GM10248 (cell line): ENCODE measurements at regions not wholly inside any gene's neighbourhood (a gene's known extent, or its start where the extent isn't known, plus 50 kb on each side); places are given as distances from the start of the nearest gene placed in this dataset.
"Not testable (repeated sequence)": the region's sequence is repeated elsewhere in the genome, so short reads cannot be mapped to it uniquely, and the experiment has no call there.

Experiments used
- CTCF ChIA-PET: fragments of 300-600 bp; sonication (Branson Sonifier 250); formaldehyde crosslinking; extraction: SDS; loops from one replicate; lab custom pipeline; 2021; ENCODE audit warnings: antibody characterized with exemption; lab: Yijun Ruan, JAX
- POLR2A ChIA-PET: fragments of 350-650 bp; sonication (Branson Sonifier 250); formaldehyde crosslinking; extraction: SDS; loops from one replicate; lab custom pipeline; 2020; ENCODE audit warnings: antibody characterized with exemption; lab: Yijun Ruan, JAX
- DNase-seq: peaks from one replicate; pipeline ENCODE4 v3.0.0; 2012; ENCODE audit errors: extremely low spot score
- TF ChIP-seq, protein P1 (sequence below): IDR thresholded peaks from 2 replicates; pipeline ENCODE4 v1.5.1; 2012; ENCODE audit warnings: mild to moderate bottlenecking, low read depth; ENCODE audit errors: extremely low read depth, missing control alignments, control extremely low read depth

DNA sequence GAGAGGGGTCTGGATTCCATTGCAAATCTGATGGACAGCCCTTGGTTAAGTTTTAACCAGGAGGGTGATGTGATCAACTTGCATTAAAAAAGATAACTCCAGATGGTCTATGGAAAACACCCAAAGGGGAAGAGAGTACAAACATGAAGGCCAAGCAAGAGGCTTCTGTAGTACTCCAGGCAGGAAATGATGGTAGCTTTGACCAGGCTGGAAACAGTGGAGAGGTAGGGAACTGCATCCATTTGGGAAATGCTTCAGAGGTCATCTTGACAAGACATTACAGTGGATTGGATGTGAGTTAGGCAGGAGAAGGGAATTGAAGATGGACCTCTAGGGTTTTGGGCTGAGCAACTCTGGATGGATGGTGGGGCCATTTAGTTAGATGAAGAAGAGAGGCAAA lies 391.1 kb downstream of the IPO8 start:
- CTCF ChIA-PET: no interaction called here
- DNase-seq: no peak
- TF ChIP-seq, protein P1, sequence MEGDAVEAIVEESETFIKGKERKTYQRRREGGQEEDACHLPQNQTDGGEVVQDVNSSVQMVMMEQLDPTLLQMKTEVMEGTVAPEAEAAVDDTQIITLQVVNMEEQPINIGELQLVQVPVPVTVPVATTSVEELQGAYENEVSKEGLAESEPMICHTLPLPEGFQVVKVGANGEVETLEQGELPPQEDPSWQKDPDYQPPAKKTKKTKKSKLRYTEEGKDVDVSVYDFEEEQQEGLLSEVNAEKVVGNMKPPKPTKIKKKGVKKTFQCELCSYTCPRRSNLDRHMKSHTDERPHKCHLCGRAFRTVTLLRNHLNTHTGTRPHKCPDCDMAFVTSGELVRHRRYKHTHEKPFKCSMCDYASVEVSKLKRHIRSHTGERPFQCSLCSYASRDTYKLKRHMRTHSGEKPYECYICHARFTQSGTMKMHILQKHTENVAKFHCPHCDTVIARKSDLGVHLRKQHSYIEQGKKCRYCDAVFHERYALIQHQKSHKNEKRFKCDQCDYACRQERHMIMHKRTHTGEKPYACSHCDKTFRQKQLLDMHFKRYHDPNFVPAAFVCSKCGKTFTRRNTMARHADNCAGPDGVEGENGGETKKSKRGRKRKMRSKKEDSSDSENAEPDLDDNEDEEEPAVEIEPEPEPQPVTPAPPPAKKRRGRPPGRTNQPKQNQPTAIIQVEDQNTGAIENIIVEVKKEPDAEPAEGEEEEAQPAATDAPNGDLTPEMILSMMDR: no peak
- POLR2A ChIA-PET: interaction anchor here (0.6 kb wide), 1 partner anchor 222 kb away, joined by 5 read pairs; no protein-coding TSS in a partner anchor

- POLR2A ChIA-PET: no interaction called here
- no peak for DNase-seq
- CTCF ChIA-PET: no interaction called here
- TF ChIP-seq, protein P1: no peak
Measured at GRCh38 chr12:30301291-30301690, 394.4 kb downstream of the IPO8 start.

GRCh38 chr12:30296486-30296885 lies 399.2 kb downstream of the IPO8 start:
- TF ChIP-seq, protein P1: no peak
- no peak for DNase-seq
- ChIA-PET POLR2A (no interaction called here), CTCF (interaction anchor here (1.2 to 1.5 kb wide), 2 partner anchors 13 to 15 kb away, joined by 3 to 4 read pairs; no protein-coding TSS in a partner anchor)

DNA sequence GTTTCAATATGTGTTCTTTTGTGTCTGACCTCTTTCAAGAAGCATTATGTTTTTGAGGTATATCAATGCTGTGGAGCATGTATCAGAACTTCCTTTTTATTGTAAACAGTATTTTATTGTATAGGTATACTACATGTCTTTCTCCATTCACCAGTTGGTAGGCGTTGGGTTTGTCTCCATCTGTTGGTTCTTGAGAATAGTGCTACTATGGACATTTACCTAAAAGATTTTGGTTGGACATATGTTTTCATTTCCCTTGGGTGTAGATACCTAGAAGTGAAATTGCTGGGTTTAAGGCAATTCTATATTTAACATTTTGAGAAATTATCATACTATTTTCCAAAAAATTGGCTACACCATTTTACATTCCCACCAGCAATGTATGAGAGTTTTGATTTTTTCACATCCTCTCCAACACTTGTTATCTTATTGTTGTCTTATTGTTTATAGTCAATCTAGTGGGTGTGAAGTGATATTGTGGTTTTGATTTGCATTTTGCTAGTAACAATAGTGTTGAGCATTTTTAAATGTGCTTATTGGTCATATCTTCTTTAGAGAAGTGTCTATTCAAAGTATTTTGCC lies 409.2 kb downstream of the IPO8 start:
- TF ChIP-seq, protein P1: peak; percentile 11
- DNase-seq: no peak
- ChIA-PET POLR2A (no interaction called here), CTCF (no interaction called here)

GRCh38 chr12:30278401-30278800 lies 417.3 kb downstream of the IPO8 start:
- TF ChIP-seq, protein P1: no peak
- DNase-seq: no peak
- ChIA-PET POLR2A (no interaction called here), CTCF (no interaction called here)

GRCh38 chr12:30272515-30272914 lies 423.2 kb downstream of the IPO8 start:
- CTCF ChIA-PET, POLR2A ChIA-PET, DNase-seq: not testable (repeated sequence)

GRCh38 chr12:30269496-30269895 lies 426.2 kb downstream of the IPO8 start:
- TF ChIP-seq, protein P1: no peak
- DNase-seq: no peak
- ChIA-PET CTCF (interaction anchor here (0.9 kb wide), 1 partner anchor 20 kb away, joined by 3 read pairs; no protein-coding TSS in a partner anchor), POLR2A (no interaction called here)
